ENCODE measurements at regions not wholly inside any gene's neighbourhood (a gene's known extent, or its start where the extent isn't known, plus 50 kb on each side); places are given as distances from the start of the nearest gene placed in this dataset.

DNA sequence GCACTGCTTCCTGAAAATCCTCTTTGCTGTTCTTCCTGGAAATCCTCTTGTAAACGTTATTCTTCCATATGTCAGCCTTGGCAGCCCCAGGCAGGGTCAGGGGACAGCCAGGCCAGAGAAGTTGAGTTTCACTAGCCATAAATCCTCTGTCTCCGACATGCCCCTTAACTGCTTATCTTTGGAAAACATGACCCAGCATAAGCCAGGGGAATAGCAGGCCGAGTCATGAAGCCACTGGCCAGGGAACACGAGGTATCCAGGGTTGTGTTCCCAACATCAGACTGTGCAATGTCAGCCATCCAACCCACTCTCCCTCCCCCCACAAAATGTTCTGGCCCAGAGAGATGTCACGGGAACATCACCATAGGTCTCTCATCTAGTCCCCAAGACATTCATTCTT is 453.9 kb downstream of the MED13L start:
- TF ChIP-seq YY1 (IDR thresholded peaks at IDR 0.05; ENCODE audit: low read depth, low read length) (no peak), NRF1 (IDR thresholded peaks at IDR 0.05; ENCODE audit: low read depth, low read length) (no peak)

Measured in H1 (cell line).